Panc1 (cell line): ENCODE measurements at regions not wholly inside any gene's neighbourhood (a gene's known extent, or its start where the extent isn't known, plus 50 kb on each side); places are given as distances from the start of the nearest gene placed in this dataset.

Experiments used
- ATAC-seq: fragments of 200-7000 bp; cut with Tn5 transposase; 2 replicates; pipeline ENCODE4 v1.9.1; 2020; ENCODE audit warnings: mild to moderate bottlenecking, moderate library complexity
- BruUV-seq: library from RNA; stranded (reverse); fragments of 400-500 nt; replicated peaks from 2 replicates; lab custom pipeline; 2021; lab: Mats Ljungman, UMichigan
- CTCF ChIA-PET: fragments of 300-600 bp; sonication (Branson Sonifier 250); formaldehyde crosslinking; loops from one replicate; lab custom pipeline; 2022; ENCODE audit warnings: antibody characterized with exemption; lab: Charles Lee
- POLR2A ChIA-PET: fragments of 300-600 bp; sonication (Branson Sonifier 250); formaldehyde crosslinking; loops from one replicate; lab custom pipeline; 2022; ENCODE audit warnings: antibody characterized with exemption; lab: Charles Lee
- DNase-seq: peaks from one replicate; pipeline ENCODE4 v3.0.0-alpha.2; 2010; ENCODE audit warnings: low read depth, low spot score
- H3K27ac ChIP-seq: 2 replicates; pipeline ENCODE4 v1.5.1; 2011; ENCODE audit warnings: mild to moderate bottlenecking, low read length, inconsistent platforms
- H3K27me3 ChIP-seq: fragments of 200-500 bp; sonication (Bioruptor generic); 2 replicates; pipeline ENCODE4 v1.6.0; 2014; ENCODE audit warnings: low read length, inconsistent platforms; ENCODE audit not compliant: control insufficient read depth, insufficient read depth
- H3K36me3 ChIP-seq: fragments of 200-500 bp; sonication (Bioruptor generic); 2 replicates; pipeline ENCODE4 v1.5.1; 2014; ENCODE audit warnings: inconsistent platforms, mild to moderate bottlenecking, low read length, moderate library complexity; ENCODE audit not compliant: control insufficient read depth, insufficient read depth
- H3K4me1 ChIP-seq: 2 replicates; pipeline ENCODE4 v1.5.1; 2011; ENCODE audit warnings: inconsistent platforms, mild to moderate bottlenecking, low read length, moderate library complexity; ENCODE audit not compliant: control insufficient read depth, insufficient read depth
- H3K4me3 ChIP-seq, 2 experiments: 2 replicates each; pipeline ENCODE4 v1.5.1; 2011 to 2012; ENCODE audit warnings: low read depth in 2 of 2, low read length in 2 of 2, mild to moderate bottlenecking in 2 of 2, inconsistent platforms in 1 of 2, moderate library complexity in 1 of 2
- H3K9me3 ChIP-seq: fragments of 200-500 bp; sonication (Bioruptor generic); 2 replicates; pipeline ENCODE4 v1.5.1; 2014; ENCODE audit warnings: low read depth, mild to moderate bottlenecking, inconsistent platforms, low read length, moderate library complexity; ENCODE audit not compliant: control insufficient read depth, insufficient read depth
- CTCF ChIP-seq: fragments of 450-650 bp; IDR thresholded peaks from 2 replicates; pipeline ENCODE4 v1.5.1; 2017; ENCODE audit warnings: mild to moderate bottlenecking
- POLR2AphosphoS5 ChIP-seq: IDR thresholded peaks from 2 replicates; pipeline ENCODE4 v1.6.1; 2012; ENCODE audit warnings: mild to moderate bottlenecking, low read depth, low read length, moderate library complexity
- REST ChIP-seq, 2 experiments: IDR thresholded peaks; 2 replicates each; pipeline ENCODE4 v1.6.1; 2011 to 2012; ENCODE audit warnings: low read depth in 2 of 2, control low read depth in 1 of 2, low read length in 1 of 2, mild to moderate bottlenecking in 1 of 2, moderate library complexity in 1 of 2; ENCODE audit not compliant: insufficient read depth in 1 of 2
- SIN3A ChIP-seq: IDR thresholded peaks from 2 replicates; pipeline ENCODE4 v1.6.1; 2012; ENCODE audit warnings: low read depth, mild to moderate bottlenecking, low read length, moderate library complexity, borderline replicate concordance; ENCODE audit not compliant: insufficient read depth
- TCF7L2 ChIP-seq: IDR thresholded peaks from 2 replicates; pipeline ENCODE4 v1.6.1; 2011; ENCODE audit warnings: mild to moderate bottlenecking, low read depth, low read length, inconsistent platforms
- in situ Hi-C: cut with HindIII; loops from 2 replicates; pipeline ENCODE4 v1.10.0; 2016; ENCODE audit warnings: low sequenced_read_pairs, low pct_unique_long_range_greater_than_20kb
- intact Hi-C: fragments of 100-400 bp; cut with micrococcal nuclease; formaldehyde crosslinking; loops from one replicate; pipeline ENCODE4 v1.10.0; 2022; ENCODE audit not compliant: unreplicated experiment

DNA sequence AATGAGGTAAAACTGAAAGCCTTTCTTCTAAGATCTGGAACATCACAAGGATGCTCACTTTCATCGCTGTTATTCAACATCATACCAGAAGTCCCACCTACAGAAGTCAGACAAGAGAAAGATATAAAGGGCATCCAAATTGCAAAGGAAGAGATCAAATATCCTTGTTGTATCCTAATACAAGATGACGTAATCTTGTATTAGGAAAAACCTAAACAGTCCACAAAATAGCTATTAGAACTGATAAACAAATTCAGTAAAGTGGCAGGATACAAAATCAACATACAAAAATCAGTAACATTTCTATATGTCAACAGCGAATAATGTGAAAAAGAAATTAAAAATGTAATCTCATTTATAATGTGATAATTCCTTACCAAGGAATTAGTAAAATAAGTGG lies 195.1 kb upstream of the CBLB start:
- CTCF ChIA-PET, result no interaction called here
- DNase-seq (no peak), ATAC-seq (no peak)
- BruUV-seq, result no TSS peak
- intact Hi-C loops (no loop called here), in situ Hi-C loops (no loop called here)
- POLR2A ChIA-PET, result no interaction called here
- H3K4me1 ChIP-seq, result no peaks in the 10 kb centered on the region
- no peak for TF ChIP-seq REST (IDR thresholded peaks at IDR 0.05; ENCODE audit: insufficient read depth in 1 of 2, low read depth in 2 of 2, low read length in 1 of 2)
- no peak for TF ChIP-seq POLR2AphosphoS5
- TF ChIP-seq TCF7L2, result no peak
- TF ChIP-seq SIN3A, result no peak
- no peak for TF ChIP-seq CTCF
- H3K4me3 ChIP-seq, result no peak overlapping the region
- H3K27ac ChIP-seq, result no peak overlapping the region
- no peaks in the 10 kb centered on the region for H3K36me3 ChIP-seq
- no peaks in the 10 kb centered on the region for H3K9me3 ChIP-seq
- no peaks in the 10 kb centered on the region for H3K27me3 ChIP-seq

GRCh38 chr3:106065831-106066230 lies 197.0 kb upstream of the CBLB start:
- no peak for DNase-seq
- Histone ChIP-seq H3K27ac (no peak overlapping the region), H3K36me3 (no peaks in the 10 kb centered on the region), H3K9me3 (no peaks in the 10 kb centered on the region), H3K4me1 (no peaks in the 10 kb centered on the region), H3K4me3 (no peak overlapping the region), H3K27me3 (no peaks in the 10 kb centered on the region)
- POLR2A ChIA-PET, result no interaction called here
- in situ Hi-C loops, result no loop called here
- TF ChIP-seq POLR2AphosphoS5 (no peak), CTCF (no peak), REST (IDR thresholded peaks at IDR 0.05; ENCODE audit: insufficient read depth in 1 of 2, low read depth in 2 of 2, low read length in 1 of 2) (no peak), SIN3A (no peak), TCF7L2 (no peak)
- ATAC-seq, result no peak
- CTCF ChIA-PET, result no interaction called here
- no TSS peak for BruUV-seq
- intact Hi-C loops, result no loop called here
